Ishikawa (cell line): ENCODE measurements at regions not wholly inside any gene's neighbourhood (a gene's known extent, or its start where the extent isn't known, plus 50 kb on each side); places are given as distances from the start of the nearest gene placed in this dataset.

Source experiments
- CEBPB ChIP-seq: IDR thresholded peaks from 2 replicates; pipeline ENCODE4 v1.6.1; 2012
- CREB1 ChIP-seq: IDR thresholded peaks from 2 replicates; pipeline ENCODE4 v1.6.1; 2012; ENCODE audit warnings: low read depth
- EP300 ChIP-seq: IDR thresholded peaks from 2 replicates; pipeline ENCODE4 v1.6.1; 2012; ENCODE audit warnings: borderline replicate concordance
- NFIC ChIP-seq: IDR thresholded peaks from 2 replicates; pipeline ENCODE4 v1.6.1; 2012
- RAD21 ChIP-seq: IDR thresholded peaks from 2 replicates; pipeline ENCODE4 v1.6.1; 2012; ENCODE audit warnings: low read depth
- TAF1 ChIP-seq: IDR thresholded peaks from 2 replicates; pipeline ENCODE4 v1.6.1; 2012; ENCODE audit warnings: low read depth, mild to moderate bottlenecking
- TCF12 ChIP-seq: IDR thresholded peaks from 2 replicates; pipeline ENCODE4 v1.6.1; 2012; ENCODE audit warnings: low read depth
- YY1 ChIP-seq: IDR thresholded peaks from 2 replicates; pipeline ENCODE4 v1.6.1; 2012; ENCODE audit warnings: low read depth
- ZBTB7A ChIP-seq: IDR thresholded peaks from 2 replicates; pipeline ENCODE4 v1.6.1; 2012; ENCODE audit warnings: low read depth
- TF ChIP-seq, protein P1 (sequence below): IDR thresholded peaks from 2 replicates; pipeline ENCODE4 v1.6.1; 2012; ENCODE audit warnings: low read depth, mild to moderate bottlenecking
- TF ChIP-seq, protein P2 (sequence below): IDR thresholded peaks from 2 replicates; pipeline ENCODE4 v1.6.1; 2012
- TF ChIP-seq, protein P3 (sequence below): IDR thresholded peaks from 2 replicates; pipeline ENCODE4 v1.6.1; 2012

DNA sequence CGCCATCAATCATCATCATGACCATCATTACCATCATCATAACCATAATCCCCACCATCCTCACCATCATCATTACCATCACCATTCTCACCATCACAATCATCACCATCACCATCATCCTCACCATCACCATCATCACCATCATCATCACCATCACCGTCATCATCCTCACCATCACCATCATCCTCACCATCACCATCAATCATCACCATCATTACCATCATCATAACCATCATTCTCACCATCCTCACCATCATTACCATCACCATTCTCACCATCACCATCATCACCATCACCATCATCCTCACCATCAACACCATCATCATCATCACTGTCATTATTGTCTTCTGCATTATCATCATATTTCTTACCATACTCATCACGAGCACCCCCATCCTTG, 245.5 kb downstream of the ADGRD1 start:
- TF ChIP-seq CEBPB: no peak
- TF ChIP-seq CREB1: no peak
- no peak for TF ChIP-seq TCF12
- TF ChIP-seq ZBTB7A: no peak
- no peak for TF ChIP-seq RAD21
- TF ChIP-seq, protein P1, sequence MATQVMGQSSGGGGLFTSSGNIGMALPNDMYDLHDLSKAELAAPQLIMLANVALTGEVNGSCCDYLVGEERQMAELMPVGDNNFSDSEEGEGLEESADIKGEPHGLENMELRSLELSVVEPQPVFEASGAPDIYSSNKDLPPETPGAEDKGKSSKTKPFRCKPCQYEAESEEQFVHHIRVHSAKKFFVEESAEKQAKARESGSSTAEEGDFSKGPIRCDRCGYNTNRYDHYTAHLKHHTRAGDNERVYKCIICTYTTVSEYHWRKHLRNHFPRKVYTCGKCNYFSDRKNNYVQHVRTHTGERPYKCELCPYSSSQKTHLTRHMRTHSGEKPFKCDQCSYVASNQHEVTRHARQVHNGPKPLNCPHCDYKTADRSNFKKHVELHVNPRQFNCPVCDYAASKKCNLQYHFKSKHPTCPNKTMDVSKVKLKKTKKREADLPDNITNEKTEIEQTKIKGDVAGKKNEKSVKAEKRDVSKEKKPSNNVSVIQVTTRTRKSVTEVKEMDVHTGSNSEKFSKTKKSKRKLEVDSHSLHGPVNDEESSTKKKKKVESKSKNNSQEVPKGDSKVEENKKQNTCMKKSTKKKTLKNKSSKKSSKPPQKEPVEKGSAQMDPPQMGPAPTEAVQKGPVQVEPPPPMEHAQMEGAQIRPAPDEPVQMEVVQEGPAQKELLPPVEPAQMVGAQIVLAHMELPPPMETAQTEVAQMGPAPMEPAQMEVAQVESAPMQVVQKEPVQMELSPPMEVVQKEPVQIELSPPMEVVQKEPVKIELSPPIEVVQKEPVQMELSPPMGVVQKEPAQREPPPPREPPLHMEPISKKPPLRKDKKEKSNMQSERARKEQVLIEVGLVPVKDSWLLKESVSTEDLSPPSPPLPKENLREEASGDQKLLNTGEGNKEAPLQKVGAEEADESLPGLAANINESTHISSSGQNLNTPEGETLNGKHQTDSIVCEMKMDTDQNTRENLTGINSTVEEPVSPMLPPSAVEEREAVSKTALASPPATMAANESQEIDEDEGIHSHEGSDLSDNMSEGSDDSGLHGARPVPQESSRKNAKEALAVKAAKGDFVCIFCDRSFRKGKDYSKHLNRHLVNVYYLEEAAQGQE: no peak
- TF ChIP-seq TAF1: no peak
- no peak for TF ChIP-seq NFIC
- TF ChIP-seq, protein P2, sequence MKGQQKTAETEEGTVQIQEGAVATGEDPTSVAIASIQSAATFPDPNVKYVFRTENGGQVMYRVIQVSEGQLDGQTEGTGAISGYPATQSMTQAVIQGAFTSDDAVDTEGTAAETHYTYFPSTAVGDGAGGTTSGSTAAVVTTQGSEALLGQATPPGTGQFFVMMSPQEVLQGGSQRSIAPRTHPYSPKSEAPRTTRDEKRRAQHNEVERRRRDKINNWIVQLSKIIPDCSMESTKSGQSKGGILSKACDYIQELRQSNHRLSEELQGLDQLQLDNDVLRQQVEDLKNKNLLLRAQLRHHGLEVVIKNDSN: no peak
- no peak for TF ChIP-seq EP300
- TF ChIP-seq, protein P3, sequence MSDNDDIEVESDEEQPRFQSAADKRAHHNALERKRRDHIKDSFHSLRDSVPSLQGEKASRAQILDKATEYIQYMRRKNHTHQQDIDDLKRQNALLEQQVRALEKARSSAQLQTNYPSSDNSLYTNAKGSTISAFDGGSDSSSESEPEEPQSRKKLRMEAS: no peak
- TF ChIP-seq YY1: no peak
